NCI-H2107 (cell line): ENCODE measurements at regions not wholly inside any gene's neighbourhood (a gene's known extent, or its start where the extent isn't known, plus 50 kb on each side); places are given as distances from the start of the nearest gene placed in this dataset.
"Not testable (repeated sequence)": the region's sequence is repeated elsewhere in the genome, so short reads cannot be mapped to it uniquely, and the experiment has no call there.

Source experiments
- DNase-seq: peaks from one replicate; lab custom pipeline; 2025; lab: John Stamatoyannopoulos, UW

GRCh38 chr17:52738791-52739190 is 580.3 kb upstream of the CA10 start:
- DNase-seq, result no peak

- no peak for DNase-seq
These were observed 578.6 kb upstream of the CA10 start for GRCh38 chr17:52737071-52737470.

GRCh38 chr17:52732841-52733240 is 574.3 kb upstream of the CA10 start:
- no peak for DNase-seq

- DNase-seq, result no peak
These were observed 566.1 kb upstream of the CA10 start for GRCh38 chr17:52724578-52724977.

- no peak for DNase-seq
These were observed 563.4 kb upstream of the CA10 start for GRCh38 chr17:52721910-52722309.

- DNase-seq, result no peak
These were observed 551.9 kb upstream of the CA10 start for GRCh38 chr17:52710363-52710901.

GRCh38 chr17:52709724-52710123 is 551.2 kb upstream of the CA10 start:
- no peak for DNase-seq

GRCh38 chr17:52696362-52696761 is 537.8 kb upstream of the CA10 start:
- no peak for DNase-seq

- DNase-seq, result no peak
These were observed 527.6 kb upstream of the CA10 start for GRCh38 chr17:52686140-52686539.

GRCh38 chr17:52681480-52681879 is 523.0 kb upstream of the CA10 start:
- no peak for DNase-seq

- DNase-seq, result no peak
These were observed 519.7 kb upstream of the CA10 start for GRCh38 chr17:52678211-52678610.

GRCh38 chr17:52674686-52675085 is 516.2 kb upstream of the CA10 start:
- DNase-seq, result no peak

GRCh38 chr17:52673791-52674190 is 515.3 kb upstream of the CA10 start:
- DNase-seq, result no peak

- no peak for DNase-seq
These were observed 507.8 kb upstream of the CA10 start for GRCh38 chr17:52666264-52666663.

GRCh38 chr17:52660692-52661091 is 502.2 kb upstream of the CA10 start:
- DNase-seq, result no peak

GRCh38 chr17:52653014-52653413 is 494.5 kb upstream of the CA10 start:
- DNase-seq, result no peak

GRCh38 chr17:52648995-52649394 is 490.5 kb upstream of the CA10 start:
- DNase-seq, result no peak

GRCh38 chr17:52647411-52647810 is 488.9 kb upstream of the CA10 start:
- DNase-seq, result no peak

- DNase-seq, result no peak
These were observed 477.9 kb upstream of the CA10 start for GRCh38 chr17:52636443-52636842.

GRCh38 chr17:52606590-52606989 is 448.1 kb upstream of the CA10 start:
- no peak for DNase-seq

GRCh38 chr17:52606098-52606497 is 447.6 kb upstream of the CA10 start:
- no peak for DNase-seq

GRCh38 chr17:52604105-52604504 is 445.6 kb upstream of the CA10 start:
- no peak for DNase-seq

GRCh38 chr17:52597452-52598215 is 439.1 kb upstream of the CA10 start:
- not testable (repeated sequence) for DNase-seq

- no peak for DNase-seq
These were observed 436.0 kb upstream of the CA10 start for GRCh38 chr17:52594516-52594915.
